PC-9 (cell line): ENCODE measurements at regions not wholly inside any gene's neighbourhood (a gene's known extent, or its start where the extent isn't known, plus 50 kb on each side); places are given as distances from the start of the nearest gene placed in this dataset.

Experiments used
- EZH2 ChIP-seq: fragments of 200-600 bp; sonication (generic); IDR thresholded peaks from 2 replicates; pipeline ENCODE4 v1.8.0; 2017; ENCODE audit warnings: antibody characterized with exemption, low read depth
- TF ChIP-seq, protein P1 (sequence below): fragments of 200-600 bp; sonication (generic); conservative IDR thresholded peaks from 2 replicates; pipeline ENCODE4 v1.6.1; 2017; ENCODE audit warnings: mixed run types, antibody characterized with exemption, mild to moderate bottlenecking, moderate library complexity

DNA sequence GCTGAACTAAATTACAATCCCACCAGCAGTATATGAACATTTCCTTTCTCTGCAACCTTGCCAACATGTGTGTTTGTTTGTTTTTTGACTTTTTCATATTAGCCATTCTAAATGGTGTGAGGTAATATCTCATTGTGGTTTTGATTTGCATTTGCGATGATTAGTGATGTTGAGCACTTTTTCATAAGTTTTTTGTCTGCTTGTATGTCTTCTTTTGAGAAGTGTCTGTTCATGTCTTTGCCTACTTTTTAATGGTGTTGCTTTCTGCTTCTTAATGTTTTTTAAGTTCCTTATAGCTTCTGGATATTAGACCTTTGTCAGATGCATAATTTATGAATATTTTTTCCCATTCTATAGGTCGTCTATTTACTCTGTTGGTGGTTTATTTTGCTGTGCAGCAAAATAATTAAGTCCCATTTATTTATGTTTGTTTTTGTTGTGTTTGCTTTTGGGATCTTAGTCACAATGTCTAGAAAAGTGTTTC, 1262.9 kb downstream of the FSCB start:
- TF ChIP-seq, protein P1, sequence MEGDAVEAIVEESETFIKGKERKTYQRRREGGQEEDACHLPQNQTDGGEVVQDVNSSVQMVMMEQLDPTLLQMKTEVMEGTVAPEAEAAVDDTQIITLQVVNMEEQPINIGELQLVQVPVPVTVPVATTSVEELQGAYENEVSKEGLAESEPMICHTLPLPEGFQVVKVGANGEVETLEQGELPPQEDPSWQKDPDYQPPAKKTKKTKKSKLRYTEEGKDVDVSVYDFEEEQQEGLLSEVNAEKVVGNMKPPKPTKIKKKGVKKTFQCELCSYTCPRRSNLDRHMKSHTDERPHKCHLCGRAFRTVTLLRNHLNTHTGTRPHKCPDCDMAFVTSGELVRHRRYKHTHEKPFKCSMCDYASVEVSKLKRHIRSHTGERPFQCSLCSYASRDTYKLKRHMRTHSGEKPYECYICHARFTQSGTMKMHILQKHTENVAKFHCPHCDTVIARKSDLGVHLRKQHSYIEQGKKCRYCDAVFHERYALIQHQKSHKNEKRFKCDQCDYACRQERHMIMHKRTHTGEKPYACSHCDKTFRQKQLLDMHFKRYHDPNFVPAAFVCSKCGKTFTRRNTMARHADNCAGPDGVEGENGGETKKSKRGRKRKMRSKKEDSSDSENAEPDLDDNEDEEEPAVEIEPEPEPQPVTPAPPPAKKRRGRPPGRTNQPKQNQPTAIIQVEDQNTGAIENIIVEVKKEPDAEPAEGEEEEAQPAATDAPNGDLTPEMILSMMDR = no peak
- TF ChIP-seq EZH2 = no peak
